Renal cortical epithelial cell (primary cell): ENCODE measurements at regions not wholly inside any gene's neighbourhood (a gene's known extent, or its start where the extent isn't known, plus 50 kb on each side); places are given as distances from the start of the nearest gene placed in this dataset.

Source experiments
- DNase-seq: peaks from one replicate; pipeline ENCODE4 v3.0.0-alpha.2; 2011; ENCODE audit warnings: low read depth

DNA sequence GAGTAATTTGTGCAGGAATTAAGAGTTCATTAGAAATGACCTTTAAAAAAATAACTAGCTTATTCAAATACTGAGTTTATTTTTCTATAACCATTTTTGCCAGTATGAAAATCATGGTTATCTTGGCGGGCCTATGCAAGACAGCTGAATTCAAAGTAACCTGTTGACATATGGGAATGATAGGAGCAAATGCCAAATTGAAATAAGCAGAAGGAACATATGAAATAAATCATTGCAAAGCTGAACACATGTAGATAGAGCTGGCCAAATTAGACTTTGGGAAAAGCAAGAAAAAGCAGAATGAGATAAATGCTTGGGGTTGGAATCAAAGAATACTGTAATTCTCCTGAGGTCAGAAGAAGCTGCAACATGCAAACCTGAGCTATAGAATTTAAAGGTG lies 372.5 kb downstream of the ADAMTS20 start:
- no peak for DNase-seq

DNA sequence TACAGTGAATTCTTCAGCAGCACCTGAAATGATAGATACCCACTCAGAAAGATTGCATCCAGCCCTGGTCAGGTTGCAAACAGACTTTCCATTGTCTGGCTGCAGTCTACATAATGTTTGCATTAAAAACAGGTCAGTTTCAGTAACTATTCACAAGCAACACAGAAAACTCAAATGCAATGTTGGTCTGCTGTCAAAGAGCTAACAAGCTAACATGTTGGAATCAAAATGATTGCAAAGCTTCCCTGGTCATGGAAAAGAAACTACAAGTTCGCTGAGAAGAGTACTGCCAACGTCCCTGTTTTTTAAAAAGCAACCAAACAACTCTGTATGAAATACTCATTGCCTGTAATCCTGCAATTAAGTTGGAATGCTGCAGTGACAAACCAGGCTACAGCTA lies 374.7 kb downstream of the ADAMTS20 start:
- no peak for DNase-seq

DNA sequence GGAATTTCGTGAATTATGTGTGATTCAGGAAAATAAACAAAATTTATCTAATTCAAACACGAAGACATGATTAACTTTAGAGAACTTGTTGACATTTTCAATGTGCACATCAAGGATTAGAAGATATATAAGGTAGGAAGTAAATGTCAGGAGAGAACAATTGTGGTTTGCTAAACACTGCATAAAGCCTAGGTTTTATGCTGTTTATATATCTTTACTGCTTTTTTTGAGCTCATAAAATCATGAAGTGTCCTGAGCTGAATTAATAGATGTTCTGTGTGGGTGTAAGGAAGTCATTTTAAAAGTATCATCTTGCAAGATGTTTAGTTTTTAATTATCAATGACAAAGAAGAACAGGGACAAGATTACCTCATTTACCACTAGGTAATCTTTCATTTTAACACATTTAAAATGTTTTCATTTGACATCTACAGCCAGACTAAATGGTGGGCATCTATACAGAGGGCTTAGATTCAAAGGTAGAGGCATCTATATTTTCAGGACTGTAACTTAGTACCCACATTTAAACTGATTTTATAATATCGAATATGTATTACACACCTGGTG lies 382.8 kb downstream of the ADAMTS20 start:
- no peak for DNase-seq

DNA sequence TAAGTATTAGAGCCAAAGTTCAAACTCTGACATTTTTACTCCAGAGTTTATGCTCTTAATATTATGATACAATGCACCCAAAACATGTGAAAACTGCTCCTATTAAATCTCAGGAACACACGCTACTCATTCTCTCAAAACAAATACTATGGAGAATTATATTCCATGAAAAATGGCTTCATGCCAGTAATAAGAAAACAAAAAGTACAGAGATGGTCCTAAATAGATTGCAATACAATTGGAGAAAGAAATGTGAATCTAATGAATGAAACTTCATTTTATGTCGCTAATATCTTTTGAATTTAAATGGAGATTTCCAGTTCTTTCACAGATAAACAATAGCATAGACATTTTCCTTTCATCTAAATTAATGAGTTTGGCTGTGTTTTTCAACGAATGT lies 384.3 kb downstream of the ADAMTS20 start:
- DNase-seq = no peak

DNA sequence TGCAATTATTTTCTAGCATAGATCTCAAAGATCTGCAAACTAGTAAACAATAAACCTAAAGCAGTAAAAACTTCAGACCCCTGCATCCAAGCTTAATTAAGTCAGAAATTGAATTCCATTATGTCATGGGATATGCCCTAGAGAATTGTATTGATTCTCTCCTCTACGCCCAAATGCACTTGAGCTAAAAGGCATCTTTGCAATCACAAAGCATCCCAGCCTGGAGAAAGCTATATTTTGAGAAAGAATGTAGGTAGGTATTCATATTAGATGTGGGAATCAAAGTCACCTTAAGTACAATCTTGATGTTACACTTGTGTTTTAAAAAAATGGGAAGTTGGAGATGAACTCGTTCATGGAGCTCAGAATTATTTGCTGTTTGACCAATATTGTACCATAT lies 386.7 kb downstream of the ADAMTS20 start:
- no peak for DNase-seq

DNA sequence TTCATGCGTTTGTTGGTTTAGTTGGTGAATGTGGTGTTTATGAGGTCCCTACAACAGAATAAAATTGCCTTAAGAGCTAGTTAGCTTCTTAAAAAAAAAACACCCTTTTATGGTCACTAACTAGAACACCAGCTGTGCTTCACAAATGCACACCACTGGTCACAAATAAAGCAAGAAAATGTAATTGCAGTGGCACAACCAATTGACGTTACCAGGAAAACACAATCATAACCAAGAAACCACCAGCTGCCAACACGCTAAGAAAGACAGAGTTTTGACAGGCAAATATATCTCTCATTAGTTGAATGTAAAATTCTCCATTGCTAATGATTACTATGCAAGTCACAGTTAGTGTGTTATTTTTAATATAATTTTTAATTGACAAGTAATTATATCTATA lies 389.9 kb downstream of the ADAMTS20 start:
- no peak for DNase-seq

DNA sequence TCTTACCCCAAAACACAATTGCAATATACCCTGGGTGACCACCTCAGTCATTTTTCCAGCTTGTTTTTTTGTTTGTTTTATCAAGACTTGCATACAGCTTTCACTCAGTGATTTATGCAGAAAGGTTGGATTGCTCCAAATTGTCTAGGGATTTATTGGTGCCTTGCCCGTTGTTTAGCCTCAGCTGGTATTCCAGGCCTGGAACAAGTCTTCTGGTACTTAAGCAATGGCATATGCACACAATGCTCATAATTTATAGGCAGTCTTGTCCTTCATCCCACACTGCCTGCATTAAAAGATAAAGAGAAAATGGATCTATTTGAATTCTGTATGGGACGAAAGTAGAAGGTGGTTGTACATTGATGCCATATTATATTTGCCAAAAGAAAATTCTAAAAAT lies 392.5 kb downstream of the ADAMTS20 start:
- no peak for DNase-seq

DNA sequence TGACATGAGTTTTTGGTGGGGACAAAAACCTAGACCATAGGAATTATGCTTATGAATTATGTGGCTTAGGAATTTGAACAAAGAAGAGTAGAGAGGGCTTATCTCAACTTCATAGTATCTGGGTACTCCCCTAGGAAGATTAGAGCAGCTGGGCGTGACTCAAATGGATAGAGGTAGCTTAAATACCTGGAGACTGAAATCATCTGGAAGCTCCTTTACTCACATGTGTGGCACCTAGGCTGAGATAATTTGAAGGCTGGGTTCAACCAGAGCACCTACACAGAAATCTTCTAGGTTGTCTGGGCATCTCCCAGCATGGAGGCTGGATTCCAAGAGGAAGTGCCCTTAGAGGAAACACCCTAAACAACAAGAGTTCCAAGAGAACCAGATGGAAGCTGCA lies 393.9 kb downstream of the ADAMTS20 start:
- DNase-seq = no peak

DNA sequence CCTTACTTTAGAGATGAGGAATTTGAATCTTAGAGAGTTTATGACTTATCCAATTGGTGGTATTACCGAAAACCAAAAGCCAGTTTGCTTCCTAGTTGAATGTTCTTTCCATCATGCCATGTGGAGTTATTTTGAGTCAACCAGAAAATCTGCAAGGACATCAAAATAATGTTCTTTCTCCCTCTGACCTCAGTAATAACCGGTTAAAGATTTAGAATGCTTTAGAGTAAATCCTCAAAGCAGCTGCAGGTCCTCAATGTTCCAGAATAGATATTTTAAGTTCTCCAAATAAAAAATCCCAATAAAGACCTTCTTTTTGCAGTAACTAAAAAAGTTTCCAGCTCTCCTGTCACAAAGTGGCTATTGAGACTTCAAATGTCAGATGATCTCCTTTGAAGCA lies 396.6 kb downstream of the ADAMTS20 start:
- no peak for DNase-seq

DNA sequence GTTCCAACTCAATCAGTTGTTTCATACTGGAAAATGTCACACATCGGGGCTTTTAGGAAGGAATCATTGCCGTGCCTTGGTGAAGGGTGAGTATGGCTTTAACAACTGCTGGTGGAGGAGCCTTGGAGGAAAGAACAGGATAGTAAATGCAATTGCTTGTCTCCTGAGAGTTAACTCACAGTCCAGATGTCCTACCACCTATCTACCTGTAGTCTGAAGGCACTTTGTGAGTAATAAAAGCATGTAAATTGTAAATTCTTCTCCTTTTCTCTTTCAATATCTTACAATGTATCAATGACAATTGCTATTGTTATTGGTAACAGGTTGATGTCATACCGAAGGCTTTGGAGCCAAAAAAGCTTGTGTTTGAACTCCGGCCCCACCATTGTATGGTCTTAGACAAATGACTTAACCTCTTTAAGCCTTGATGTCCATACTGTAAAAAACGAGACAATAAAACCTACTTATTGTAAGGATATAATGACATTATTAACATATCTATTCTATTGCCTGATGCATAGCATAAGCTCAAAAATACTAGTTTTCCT lies 397.4 kb downstream of the ADAMTS20 start:
- DNase-seq = no peak

DNA sequence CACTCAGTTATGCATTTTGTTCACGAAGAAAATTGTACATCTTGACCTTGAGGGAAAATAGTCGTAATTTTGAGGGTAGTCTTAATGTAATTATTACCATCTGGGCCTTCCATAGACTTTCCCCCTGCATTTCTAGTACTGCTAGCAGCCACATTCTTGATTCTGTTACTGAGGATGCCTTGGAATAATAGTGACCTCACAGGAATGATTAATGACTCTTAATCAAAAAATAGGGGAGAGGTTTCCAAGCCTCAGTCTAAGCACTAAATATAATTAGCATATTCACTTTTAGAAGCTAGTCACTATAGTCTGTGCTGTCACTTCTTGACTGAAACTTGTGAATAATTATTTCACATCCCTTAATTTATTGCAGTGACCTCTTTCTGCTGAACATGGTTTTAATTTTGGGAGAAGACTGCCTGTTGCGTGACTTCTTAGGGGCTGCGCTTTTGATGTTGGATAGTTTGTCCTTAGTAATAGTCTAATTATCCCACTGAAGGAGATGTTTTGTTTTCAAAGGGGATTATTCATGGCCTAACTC lies 400.5 kb downstream of the ADAMTS20 start:
- no peak for DNase-seq

DNA sequence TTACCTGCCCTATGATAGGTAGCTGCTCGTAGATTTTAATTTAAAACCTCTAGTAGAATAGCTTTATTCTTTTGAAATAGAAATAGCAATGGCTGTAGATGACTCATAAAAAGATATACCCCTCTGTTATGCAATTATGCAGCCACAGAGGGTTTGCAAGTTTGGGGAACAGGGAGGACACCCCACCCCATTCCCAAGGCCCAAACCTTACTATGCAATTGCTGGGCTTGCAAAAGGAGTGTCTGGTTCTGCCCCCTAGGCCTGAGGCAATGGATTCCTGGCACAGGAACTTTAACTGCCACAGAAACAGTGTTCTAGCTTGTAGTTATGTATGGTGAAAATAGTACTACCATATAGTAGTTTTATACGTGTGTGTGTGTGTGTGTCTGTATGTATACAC lies 403.3 kb downstream of the ADAMTS20 start:
- peak; percentile 17 for DNase-seq

DNA sequence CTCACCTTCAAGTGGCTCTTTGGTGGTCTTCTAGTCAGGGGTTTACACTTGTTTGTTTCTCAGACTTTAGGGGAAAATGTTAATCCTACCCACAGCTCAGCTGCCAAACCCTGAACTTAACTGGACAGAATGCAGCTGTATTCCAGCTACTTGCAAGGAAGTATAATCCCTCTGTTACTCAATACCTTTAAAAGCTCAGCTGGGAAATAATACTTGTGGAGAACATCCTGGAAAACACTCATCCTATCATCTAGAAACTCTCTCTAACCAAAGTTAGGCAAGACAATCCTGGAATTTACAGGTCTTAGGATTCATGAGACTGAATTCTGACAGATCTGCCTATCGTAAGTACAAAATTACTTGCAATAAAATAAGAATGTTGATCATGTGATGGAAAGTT lies 404.1 kb downstream of the ADAMTS20 start:
- no peak for DNase-seq

DNA sequence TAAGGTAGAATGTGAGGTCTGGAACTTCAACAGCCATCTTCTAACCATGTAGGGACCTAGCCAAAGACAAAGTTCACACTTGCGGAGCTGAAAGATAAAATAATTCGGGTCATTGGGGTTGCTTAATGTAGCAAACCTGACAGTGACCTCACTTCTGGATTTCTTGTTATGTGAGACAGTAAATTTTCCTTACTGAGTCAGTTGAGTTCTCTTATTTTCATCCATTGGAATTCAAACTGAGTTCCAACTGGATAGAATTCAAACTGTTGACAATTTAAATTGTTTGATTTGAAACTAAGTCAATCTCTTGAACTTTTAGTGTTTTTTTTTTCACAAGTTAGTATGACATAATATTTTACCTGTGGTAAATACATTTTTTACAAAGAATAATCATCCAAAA lies 406.5 kb downstream of the ADAMTS20 start:
- DNase-seq = no peak

DNA sequence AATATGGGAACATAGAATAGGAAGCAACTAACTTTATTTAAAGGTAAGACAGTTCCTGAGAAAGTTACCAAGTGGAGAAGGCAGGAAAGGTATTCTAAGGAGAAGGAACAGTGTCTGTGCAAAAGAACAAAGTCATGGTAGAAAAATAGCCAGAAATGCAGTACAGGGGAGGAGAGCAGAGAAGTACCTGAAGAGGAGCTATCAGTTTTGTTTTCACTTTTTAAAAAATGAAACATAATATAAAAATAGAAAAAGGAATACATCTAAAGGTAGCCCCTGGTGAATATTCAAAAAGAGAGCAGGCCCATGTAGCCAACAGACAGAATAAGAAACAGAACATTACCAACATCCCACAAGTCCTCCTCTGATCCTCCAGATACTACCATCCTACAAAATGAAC lies 408.7 kb downstream of the ADAMTS20 start:
- DNase-seq = no peak

DNA sequence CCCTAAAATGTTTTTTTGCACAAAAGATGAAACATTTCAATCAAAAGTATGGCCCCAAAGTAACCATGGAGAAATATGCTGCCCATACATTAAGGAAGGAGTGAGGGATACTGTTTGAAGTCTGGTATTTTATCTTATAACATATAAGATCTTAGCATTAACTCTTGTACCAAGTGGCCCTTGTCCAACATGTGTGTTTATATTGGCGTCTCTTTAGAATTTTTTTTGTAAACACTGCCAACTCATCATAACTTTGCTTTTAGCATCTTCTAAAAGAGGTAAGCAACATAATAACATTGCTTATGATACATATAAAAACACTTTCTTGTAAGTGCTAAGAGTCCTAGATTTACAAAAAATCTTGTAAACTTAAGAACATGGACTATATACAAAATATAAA lies 419.7 kb downstream of the ADAMTS20 start:
- DNase-seq = no peak

DNA sequence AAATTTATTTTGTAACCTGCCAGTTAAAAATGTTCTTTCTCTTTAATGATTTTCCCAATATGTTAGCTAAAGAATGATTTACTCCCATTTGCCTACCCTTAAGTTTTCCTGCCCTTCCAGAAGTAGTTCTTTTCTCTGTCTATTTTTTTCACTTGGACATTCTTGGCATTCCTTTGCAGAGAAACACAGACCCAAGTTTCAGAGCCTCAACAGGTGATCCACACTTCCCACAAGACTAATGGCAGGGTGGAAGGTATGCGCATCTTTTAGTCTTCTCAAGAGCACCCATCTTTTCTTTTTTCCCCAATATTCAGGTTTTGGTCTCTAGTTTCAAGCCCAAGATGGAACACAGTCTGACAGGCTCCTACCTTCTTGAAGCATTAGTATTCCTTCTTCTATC lies 420.7 kb downstream of the ADAMTS20 start:
- DNase-seq = peak; percentile 54

DNA sequence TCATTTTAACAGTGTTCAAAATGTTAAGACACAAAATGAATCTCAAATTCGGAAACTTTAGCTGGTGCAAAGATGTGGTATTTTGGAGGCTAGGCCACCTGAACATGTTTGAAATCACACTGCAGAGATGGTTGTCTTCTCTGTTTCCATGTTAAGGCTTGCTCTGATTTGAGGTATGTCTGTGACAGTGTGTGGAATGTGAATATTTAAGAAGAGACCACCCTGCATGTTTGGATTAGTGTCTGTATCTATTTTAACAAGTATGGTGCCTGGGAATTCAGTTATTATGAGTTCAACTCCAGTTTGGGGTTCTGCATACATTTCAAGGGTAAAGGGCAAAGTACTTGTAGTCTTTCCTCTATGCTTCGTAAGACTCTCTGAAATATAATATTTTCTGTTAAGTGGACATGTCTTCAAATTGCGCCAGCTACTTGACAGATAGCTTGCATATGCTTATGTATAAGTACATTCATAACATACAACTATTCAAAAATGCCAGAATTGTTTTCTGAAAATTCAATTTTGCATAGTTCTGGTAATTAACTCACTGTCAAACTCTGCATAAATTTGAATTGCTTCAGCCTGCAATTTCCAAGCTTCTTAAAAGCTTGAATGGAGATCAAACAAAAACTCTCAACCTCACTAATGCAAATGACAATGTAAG lies 424.0 kb downstream of the ADAMTS20 start:
- DNase-seq = no peak

DNA sequence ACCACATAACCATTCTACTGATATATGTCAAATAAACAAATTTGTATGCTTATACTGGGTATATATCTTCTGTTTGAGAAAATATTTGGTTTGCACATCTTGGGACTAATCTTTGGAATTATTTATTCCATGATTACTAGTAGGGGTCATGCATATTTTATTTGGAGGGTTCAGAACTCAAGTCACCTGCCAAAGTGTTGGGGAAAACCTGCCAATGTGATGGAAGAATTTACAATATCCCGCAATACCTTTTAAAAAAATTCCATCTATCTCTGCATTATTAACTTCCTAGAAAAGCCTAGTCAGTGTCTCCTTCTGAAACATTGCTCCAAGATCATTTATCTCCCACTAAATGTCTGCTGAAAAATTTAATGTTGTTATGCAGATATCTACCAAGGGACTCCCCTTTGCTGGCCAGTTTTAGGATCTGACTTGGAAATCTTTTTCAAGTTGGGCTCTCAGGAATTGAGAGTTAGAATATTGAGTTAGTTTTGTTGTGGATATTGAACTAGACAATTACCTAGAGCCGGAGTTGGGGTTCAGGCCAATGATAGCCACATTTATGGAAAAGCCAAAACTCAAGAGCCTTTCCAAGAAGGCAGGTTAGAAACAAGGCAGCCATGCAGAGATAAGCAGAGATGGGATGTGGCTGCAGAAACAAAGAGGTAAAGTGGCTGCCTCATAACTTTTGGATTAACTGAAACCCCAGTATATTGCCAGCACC lies 425.2 kb downstream of the ADAMTS20 start:
- DNase-seq = no peak

DNA sequence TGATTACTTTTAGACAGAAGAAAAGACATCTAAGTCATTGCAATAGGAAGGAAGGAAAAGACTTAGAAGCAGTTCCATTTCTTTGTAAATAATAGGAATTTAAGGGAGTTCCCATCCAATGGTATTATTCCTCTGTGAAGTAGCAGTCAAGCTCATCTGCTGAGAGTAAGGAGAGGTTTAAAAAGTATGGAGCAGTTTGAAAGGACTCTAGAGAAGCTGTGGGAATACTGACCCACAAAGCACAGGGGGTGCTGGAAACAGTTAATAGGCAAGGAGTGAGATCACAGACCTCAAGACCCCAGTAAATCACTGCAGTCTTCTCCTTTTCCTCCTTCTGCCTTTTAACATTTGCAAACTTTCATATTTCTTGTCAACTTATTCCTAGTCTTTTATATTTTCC lies 428.5 kb downstream of the ADAMTS20 start:
- DNase-seq = no peak

DNA sequence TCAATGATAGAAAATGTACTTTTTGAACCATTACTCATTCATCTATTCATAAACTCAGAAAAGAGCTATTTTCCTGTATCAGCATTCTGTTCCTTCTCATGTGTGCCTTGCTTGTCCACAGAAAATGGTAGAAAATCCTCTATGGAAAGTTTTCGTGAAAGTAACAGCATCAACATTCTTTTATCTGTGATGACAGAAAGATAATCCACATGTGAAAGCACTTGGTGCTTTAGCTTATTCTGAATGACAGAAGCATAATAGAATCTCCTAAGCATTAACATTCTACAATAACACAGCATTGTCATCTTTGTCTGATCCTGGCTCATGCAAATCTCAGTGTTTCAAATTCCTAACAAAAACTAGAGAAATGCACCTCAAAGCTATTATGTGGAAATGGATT lies 431.9 kb downstream of the ADAMTS20 start:
- DNase-seq = no peak

DNA sequence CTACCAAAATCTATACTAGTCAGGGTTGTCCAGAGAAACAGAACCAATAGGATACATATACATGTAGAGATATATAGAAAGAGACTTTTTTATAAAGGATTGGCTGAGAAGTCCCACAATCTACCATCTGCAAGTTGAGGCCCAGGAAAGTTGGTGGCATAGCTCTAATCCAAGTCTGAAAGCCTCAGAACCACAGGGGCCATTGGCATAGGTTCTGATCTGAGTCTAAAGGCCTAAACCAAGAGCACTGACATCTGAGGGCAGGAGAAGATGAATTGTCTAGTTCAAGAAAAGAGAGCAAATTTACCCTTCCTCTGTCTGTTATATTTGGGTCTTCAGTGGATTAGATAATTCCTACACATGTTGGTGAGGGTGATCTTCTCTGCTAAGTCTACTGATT lies 433.1 kb downstream of the ADAMTS20 start:
- DNase-seq = no peak

DNA sequence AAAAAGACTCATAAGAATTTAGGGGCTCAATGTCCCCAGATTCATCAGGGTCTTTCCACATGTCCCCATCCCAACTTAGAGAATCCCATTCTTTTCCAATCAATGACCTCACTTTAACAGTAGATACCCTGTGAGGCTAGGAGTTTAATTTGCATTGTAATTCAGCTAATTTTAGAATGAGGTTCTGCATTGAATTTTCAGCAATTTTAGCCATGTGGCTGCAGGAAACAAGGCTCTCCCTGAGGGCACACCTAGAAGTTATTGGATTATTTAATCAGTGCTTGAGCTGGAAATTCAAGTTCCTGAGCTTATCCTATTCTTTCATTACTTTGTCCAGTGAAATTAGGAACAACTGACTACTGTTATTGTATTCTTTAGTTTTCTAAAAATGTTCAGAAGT lies 433.8 kb downstream of the ADAMTS20 start:
- DNase-seq = no peak
